Activated T-cell treated with anti-CD3 and anti-CD28 coated beads, Interleukin-2, amount 50 U/mL, for 72 hours (primary cell): ENCODE measurements at regions not wholly inside any gene's neighbourhood (a gene's known extent, or its start where the extent isn't known, plus 50 kb on each side); places are given as distances from the start of the nearest gene placed in this dataset.

Experiments used
- ATAC-seq, 2 donors: fragments of 150-1000 bp; cut with Tn5 transposase; replicated peaks in 1 of 2; 2 replicates each; pipeline ENCODE4 v1.10.0; 2021; ENCODE audit warnings: moderate library complexity in 2 of 2, mild to moderate bottlenecking in 1 of 2
- DNase-seq, 2 donors: peaks; one replicate each; pipeline ENCODE4 v3.0.0; 2021 to 2022; ENCODE audit warnings: mixed read lengths in 1 of 2
- H3K27ac Mint-ChIP-seq: one replicate; pipeline ENCODE4 v1.8.0; 2022; ENCODE audit warnings: mild to moderate bottlenecking, moderate library complexity, mixed read lengths
- H3K27me3 Mint-ChIP-seq: one replicate; pipeline ENCODE4 v1.8.0; 2022; ENCODE audit warnings: low read depth, mixed read lengths
- H3K36me3 Mint-ChIP-seq, 2 donors: one replicate each; pipeline ENCODE4 v1.8.0; 2022; ENCODE audit warnings: mixed read lengths in 2 of 2, mild to moderate bottlenecking in 1 of 2; ENCODE audit not compliant: insufficient read depth in 2 of 2
- H3K4me1 Mint-ChIP-seq: one replicate; pipeline ENCODE4 v1.8.0; 2022; ENCODE audit warnings: low read depth, mixed read lengths
- H3K4me3 Mint-ChIP-seq, 2 donors: one replicate each; pipeline ENCODE4 v1.8.0; 2022; ENCODE audit warnings: mild to moderate bottlenecking in 2 of 2, mixed read lengths in 2 of 2, moderate library complexity in 2 of 2
- H3K9me3 Mint-ChIP-seq, 2 donors: one replicate each; pipeline ENCODE4 v1.8.0; 2022; ENCODE audit warnings: mixed read lengths in 2 of 2

DNA sequence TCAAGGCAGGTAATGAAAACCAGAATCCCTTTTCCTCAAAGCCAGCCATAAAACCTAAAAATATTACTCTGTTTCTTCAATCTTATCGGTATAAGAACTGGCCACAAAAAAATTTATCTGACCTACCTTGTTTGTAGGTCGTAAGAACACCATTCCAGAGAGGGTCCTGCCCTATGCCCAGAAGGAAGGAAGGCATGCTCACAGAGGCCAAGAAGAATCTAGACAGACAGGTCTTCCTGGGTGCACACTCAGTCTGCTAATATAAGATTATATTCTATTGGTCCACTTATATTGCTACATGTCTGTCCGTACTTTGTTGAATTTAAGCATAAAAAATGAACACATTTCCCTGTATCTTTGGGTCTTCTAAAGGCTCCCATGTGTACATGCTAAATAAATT, 2136.1 kb upstream of the PCDH20 start:
- ATAC-seq (no peak), DNase-seq (no peak)
- Mint-ChIP-seq H3K4me1 (no peaks in the 10 kb centered on the region), H3K27me3 (no peaks in the 10 kb centered on the region), H3K36me3 (no peaks in the 10 kb centered on the region), H3K27ac (no peak overlapping the region), H3K4me3 (no peak overlapping the region), H3K9me3 (peaks cover 0 to 2% of the 10 kb centered on the region in 2 donors)

DNA sequence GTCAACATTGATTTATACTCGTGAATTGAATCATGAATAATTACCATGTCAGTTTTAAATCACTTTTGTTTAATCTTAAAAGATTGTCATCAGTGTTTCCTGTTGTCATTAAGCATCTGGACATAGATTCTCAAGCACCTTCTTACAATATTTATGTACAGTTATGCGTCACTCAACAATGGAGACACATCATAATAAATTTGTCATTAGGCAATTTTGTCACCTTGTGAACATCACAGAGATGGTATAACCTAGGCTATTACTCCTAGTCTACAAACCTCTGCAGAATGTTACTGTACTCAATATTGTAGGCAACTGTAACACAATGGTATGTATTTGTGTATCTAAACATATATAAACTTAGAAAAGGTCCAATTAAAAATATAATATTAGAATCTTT, 2130.9 kb upstream of the PCDH20 start:
- Mint-ChIP-seq H3K27ac (no peak overlapping the region), H3K4me1 (no peaks in the 10 kb centered on the region), H3K4me3 (no peak overlapping the region), H3K36me3 (no peaks in the 10 kb centered on the region), H3K27me3 (no peaks in the 10 kb centered on the region), H3K9me3 (peaks cover 4 to 6% of the 10 kb centered on the region in 2 donors)
- no peak for DNase-seq
- no peak for ATAC-seq

DNA sequence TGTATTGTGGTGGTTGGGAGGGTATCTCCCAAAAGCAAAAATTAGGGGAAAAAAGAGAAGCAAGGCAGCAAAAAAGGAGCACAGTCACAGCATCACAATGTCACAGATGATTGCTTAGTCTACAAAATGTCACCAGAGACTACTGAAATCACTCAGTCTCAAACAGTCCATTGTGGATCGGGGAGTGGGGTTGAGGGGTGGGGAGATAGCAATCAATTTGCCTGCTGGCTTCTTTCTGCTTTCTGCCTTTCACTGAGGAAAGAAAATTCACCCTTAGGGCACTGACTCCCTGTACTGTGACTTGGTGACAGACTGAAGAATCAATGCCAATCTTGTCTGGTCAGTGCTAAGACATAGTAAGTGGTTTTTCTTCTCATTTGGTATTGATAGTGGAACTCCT, 2127.1 kb upstream of the PCDH20 start:
- peaks cover 4 to 13% of the 10 kb centered on the region in 2 donors for H3K9me3 Mint-ChIP-seq
- H3K4me3 Mint-ChIP-seq, result no peak overlapping the region
- no peak for ATAC-seq

DNA sequence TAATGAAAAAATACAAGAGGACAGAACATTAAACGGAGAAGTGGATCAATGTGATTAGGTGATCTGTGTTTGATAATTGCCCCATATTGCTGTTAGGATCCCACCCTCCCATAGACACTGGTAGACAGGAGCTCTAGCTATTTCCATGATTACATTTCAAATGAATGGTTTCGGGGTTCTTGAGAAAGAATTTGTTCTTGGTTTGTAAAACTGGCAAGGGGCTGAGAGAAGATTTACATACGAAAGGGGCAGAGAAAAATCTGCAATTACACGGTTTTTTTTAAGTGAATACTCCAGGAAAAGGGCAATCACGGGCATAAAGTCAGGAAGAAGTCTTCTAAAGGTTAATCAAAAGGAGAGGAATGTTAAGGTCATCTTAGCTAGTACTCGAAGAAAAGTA, 2125.7 kb upstream of the PCDH20 start:
- no peaks in the 10 kb centered on the region for H3K4me1 Mint-ChIP-seq

More for the DNA sequence above, 2127.1 kb upstream of the PCDH20 start:
- Mint-ChIP-seq H3K4me1 (no peaks in the 10 kb centered on the region), H3K27me3 (no peaks in the 10 kb centered on the region), H3K36me3 (no peaks in the 10 kb centered on the region), H3K27ac (no peak overlapping the region)
- no peak for DNase-seq

DNA sequence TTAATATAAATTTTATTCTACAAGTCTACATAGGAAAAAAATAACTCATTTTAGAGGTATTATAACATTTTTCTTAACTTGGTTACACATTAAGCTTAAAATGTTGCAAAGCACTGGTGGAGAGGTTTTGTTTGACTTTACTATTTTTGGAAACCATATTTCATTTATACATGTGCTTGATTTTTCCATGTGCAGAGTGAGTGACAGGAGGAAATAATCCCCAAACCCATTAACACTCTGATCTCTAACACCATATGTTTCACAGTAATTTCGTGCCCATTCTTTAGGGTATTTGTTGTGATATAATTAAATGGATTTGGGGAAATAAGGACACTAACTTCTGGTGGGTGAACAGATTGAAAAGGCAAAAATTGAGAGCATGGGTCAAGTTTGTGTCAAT, 2124.4 kb upstream of the PCDH20 start:
- Mint-ChIP-seq H3K27ac (no peak overlapping the region), H3K9me3 (peaks cover 8 to 15% of the 10 kb centered on the region in 2 donors), H3K27me3 (no peaks in the 10 kb centered on the region), H3K4me1 (no peaks in the 10 kb centered on the region), H3K36me3 (no peaks in the 10 kb centered on the region), H3K4me3 (no peak overlapping the region)
- ATAC-seq, result no peak
- DNase-seq, result no peak

More for the DNA sequence above, 2125.7 kb upstream of the PCDH20 start:
- H3K27me3 Mint-ChIP-seq, result no peaks in the 10 kb centered on the region
- DNase-seq (no peak), ATAC-seq (no peak)
- H3K9me3 Mint-ChIP-seq, result peaks cover 8 to 15% of the 10 kb centered on the region in 2 donors
- no peak overlapping the region for H3K27ac Mint-ChIP-seq
- H3K36me3 Mint-ChIP-seq, result no peaks in the 10 kb centered on the region
- no peak overlapping the region for H3K4me3 Mint-ChIP-seq

DNA sequence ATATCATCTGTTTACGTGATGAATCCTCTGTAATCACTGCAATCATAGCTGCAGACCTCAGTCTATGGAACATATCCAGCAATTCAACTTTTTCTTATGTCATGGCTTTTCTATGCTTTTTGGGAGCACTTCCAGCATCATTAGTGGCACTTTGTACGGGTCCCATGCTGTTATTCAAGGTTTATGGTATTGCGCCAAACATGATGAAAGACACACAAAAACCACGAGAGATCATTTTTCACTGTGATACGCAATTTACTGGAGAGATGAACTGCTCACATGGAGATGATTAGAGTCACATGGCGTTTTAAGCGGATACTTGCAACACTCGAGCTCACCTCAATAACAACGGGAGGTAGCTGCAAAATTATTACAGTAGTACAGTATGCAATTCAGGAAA, 2101.7 kb upstream of the PCDH20 start:
- Mint-ChIP-seq H3K36me3 (no peaks in the 10 kb centered on the region), H3K27ac (no peak overlapping the region), H3K4me1 (no peaks in the 10 kb centered on the region), H3K27me3 (no peaks in the 10 kb centered on the region), H3K9me3 (peaks cover 2 to 7% of the 10 kb centered on the region in 2 donors), H3K4me3 (no peak overlapping the region)
- ATAC-seq, result no peak
- no peak for DNase-seq

DNA sequence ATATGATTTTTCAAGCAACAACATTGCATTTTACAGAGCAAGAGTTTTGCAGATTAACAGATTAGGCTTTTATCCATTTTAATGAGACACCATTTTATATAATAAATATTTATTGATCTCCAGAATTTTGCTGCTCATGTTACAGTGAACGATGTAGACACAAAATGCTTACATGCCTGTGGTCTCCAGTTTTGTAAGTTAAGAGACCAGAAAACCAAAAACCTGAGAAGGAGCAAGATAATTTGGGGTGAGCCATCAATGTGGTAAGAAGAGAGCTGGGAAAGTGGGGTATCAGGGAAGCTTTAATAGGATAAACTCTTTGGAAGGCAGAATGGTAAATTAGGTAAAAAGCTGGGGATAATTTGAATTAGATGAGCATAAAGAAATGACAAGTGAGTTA, 2100.5 kb upstream of the PCDH20 start:
- H3K36me3 Mint-ChIP-seq, result no peaks in the 10 kb centered on the region
- H3K27ac Mint-ChIP-seq, result no peak overlapping the region
- DNase-seq (no peak), ATAC-seq (no peak)
- no peak overlapping the region for H3K4me3 Mint-ChIP-seq
- peaks cover 2 to 7% of the 10 kb centered on the region in 2 donors for H3K9me3 Mint-ChIP-seq
- no peaks in the 10 kb centered on the region for H3K27me3 Mint-ChIP-seq
- H3K4me1 Mint-ChIP-seq, result no peaks in the 10 kb centered on the region

DNA sequence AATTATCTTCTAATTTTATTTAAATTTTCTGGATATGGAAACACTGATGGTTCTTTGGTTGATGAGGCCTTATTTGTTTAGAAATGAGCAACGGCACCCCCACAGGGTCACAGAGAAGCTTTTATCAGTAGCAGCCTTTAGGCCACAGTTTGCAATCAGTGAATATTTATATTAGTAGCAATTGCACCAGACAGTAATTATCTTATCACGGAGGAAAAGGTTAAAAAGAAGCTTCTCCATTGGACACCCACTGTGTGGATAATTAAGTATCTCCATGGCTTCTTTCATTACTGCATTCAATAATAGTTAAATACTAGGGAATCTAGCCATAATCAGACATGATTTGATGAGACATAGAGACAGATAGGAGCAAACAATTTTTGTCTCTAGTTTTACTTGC, 2099.2 kb upstream of the PCDH20 start:
- no peak for DNase-seq
- no peaks in the 10 kb centered on the region for H3K27me3 Mint-ChIP-seq
- H3K4me1 Mint-ChIP-seq, result no peaks in the 10 kb centered on the region
- H3K9me3 Mint-ChIP-seq, result peaks cover 2 to 7% of the 10 kb centered on the region in 2 donors
- H3K4me3 Mint-ChIP-seq, result no peak overlapping the region
- H3K36me3 Mint-ChIP-seq, result no peaks in the 10 kb centered on the region
- H3K27ac Mint-ChIP-seq, result no peak overlapping the region
- no peak for ATAC-seq

DNA sequence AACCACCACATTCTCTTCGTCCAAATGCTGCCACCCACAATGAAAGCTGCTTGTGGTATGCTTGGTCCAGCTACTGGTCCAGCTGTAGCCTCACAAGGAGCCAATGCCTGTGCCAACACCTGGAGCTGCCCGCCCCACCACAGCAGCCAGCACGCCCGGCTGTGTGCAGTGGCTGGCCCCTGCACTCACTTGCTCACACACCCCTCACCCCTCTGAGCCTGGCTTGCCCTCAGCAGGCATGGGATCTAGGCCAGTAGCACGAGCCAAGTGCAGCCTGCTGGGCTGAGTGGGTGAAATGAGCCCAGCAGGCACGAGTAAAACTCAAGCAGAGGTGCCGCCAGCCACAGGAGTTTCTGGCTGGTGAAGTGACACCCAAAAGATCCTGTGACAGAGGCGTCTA, 2096.4 kb upstream of the PCDH20 start:
- peaks cover 2 to 4% of the 10 kb centered on the region in 2 donors for H3K9me3 Mint-ChIP-seq
- H3K4me1 Mint-ChIP-seq, result no peaks in the 10 kb centered on the region
- ATAC-seq (no peak), DNase-seq (no peak)
- no peaks in the 10 kb centered on the region for H3K36me3 Mint-ChIP-seq
- H3K4me3 Mint-ChIP-seq, result no peak overlapping the region
- H3K27me3 Mint-ChIP-seq, result no peaks in the 10 kb centered on the region
- no peak overlapping the region for H3K27ac Mint-ChIP-seq

DNA sequence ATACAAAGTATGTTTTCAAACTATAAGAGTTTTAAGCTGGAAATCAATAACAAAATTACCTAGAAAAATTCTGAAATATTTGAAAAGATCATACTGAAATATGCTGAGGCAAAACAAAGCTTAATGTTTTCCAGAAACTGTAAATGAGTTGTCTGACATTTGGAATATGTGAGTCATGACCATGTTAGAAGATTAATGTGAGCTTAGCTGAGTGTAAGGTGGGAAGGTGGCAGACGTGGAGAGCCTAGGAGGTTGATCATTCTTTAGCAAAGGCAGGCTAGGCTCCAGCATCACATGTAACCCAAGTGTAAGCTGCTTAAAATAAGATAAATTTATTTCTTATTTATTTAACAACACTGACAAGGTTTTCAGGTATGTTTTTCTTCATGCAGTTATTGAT, 2086.1 kb upstream of the PCDH20 start:
- Mint-ChIP-seq H3K27ac (no peak overlapping the region), H3K27me3 (no peaks in the 10 kb centered on the region), H3K36me3 (no peaks in the 10 kb centered on the region), H3K4me3 (no peak overlapping the region), H3K4me1 (no peaks in the 10 kb centered on the region), H3K9me3 (peaks cover 2 to 17% of the 10 kb centered on the region in 2 donors)
- ATAC-seq (no peak), DNase-seq (no peak)

DNA sequence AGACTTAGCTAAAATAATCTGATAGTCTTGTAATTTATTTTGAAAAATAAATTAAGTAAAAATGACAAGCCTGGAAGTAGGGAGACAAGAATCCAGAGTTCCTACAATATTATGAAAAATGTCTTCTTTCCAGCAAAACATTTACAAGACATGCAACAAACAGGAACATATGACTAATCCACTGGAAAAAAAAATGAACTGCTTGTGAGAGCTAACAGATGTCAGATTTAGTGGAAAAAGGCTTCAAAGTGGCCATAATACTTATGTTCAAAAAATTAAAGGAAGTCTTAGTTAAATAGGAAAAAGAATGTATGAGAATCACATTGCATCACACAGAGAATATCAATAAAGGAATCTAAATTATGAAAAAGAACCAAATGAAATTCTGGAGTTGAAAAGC, 2082.0 kb upstream of the PCDH20 start:
- DNase-seq, result no peak
- Mint-ChIP-seq H3K36me3 (no peaks in the 10 kb centered on the region), H3K4me1 (no peaks in the 10 kb centered on the region), H3K27ac (no peak overlapping the region), H3K27me3 (no peaks in the 10 kb centered on the region), H3K4me3 (no peak overlapping the region), H3K9me3 (peaks cover 4 to 12% of the 10 kb centered on the region in 2 donors)
- no peak for ATAC-seq

DNA sequence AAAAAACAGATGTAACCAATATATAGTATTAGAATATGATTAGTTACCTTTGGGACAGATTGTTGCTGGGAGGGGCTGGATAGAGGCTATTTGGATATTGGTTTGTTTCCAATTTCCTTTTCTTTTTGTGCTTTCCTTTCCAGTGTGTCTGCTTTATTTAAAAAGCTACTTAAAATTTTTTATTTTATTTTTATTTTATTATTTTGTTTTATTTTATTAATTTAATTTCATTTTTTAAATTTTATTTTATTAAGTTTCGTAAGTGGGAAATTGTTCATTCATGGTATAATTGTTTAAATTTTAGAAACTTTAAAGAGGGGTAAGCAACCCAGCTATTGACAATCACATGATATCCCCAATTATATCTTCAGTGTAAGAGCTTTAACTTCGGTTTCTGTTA, 2077.0 kb upstream of the PCDH20 start:
- H3K27ac Mint-ChIP-seq, result no peak overlapping the region
- DNase-seq (no peak), ATAC-seq (no peak)
- H3K27me3 Mint-ChIP-seq, result no peaks in the 10 kb centered on the region
- H3K9me3 Mint-ChIP-seq, result peaks cover 0 to 3% of the 10 kb centered on the region in 2 donors
- H3K4me1 Mint-ChIP-seq, result no peaks in the 10 kb centered on the region
- H3K4me3 Mint-ChIP-seq, result no peak overlapping the region
- no peaks in the 10 kb centered on the region for H3K36me3 Mint-ChIP-seq

DNA sequence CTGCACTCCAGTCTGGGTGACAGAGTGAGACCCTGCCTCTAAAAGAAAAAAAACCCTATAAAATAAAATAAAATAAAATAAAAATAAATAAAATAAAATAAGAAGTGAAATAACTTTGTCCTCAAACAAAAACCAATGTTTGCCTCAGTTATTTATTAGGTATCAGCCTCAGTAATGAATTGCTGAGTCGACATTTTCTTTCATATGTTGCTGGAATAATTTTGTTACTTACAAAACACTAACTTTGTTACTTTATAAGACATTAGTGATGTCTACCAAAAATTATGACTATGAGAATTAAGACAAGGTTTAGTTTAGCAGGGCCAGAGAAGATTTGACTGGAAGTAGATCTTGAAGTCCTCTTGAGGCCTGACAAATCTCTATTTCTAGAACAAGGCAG, 2074.5 kb upstream of the PCDH20 start:
- no peak overlapping the region for H3K27ac Mint-ChIP-seq
- no peaks in the 10 kb centered on the region for H3K36me3 Mint-ChIP-seq
- DNase-seq (no peak), ATAC-seq (no peak)
- H3K4me3 Mint-ChIP-seq, result no peak overlapping the region
- peaks cover 1 to 3% of the 10 kb centered on the region in 2 donors for H3K9me3 Mint-ChIP-seq
- H3K27me3 Mint-ChIP-seq, result no peaks in the 10 kb centered on the region
- H3K4me1 Mint-ChIP-seq, result no peaks in the 10 kb centered on the region

DNA sequence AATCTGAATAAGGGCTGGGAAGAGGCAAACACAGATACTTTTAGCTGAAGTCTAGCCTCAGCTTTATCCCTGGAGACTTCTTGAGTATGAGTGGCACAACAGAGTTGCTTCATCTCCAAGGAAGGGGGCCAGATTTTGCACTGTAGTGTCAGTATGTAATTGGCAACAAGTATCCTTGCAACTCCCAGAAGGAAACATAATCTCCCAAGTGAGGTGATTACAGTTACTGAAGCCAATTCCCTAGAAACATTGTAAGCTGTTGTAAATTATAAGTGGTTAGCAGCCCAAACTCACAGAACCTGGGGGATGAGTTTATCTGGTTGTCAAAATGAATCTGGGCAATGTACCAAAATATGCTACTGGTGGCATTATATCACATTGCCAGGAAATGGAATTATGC, 2065.7 kb upstream of the PCDH20 start:
- Mint-ChIP-seq H3K9me3 (peaks cover 8% of the 10 kb centered on the region in 2 donors), H3K27me3 (no peaks in the 10 kb centered on the region), H3K27ac (no peak overlapping the region), H3K4me3 (no peak overlapping the region), H3K4me1 (no peaks in the 10 kb centered on the region), H3K36me3 (no peaks in the 10 kb centered on the region)
- no peak for DNase-seq
- ATAC-seq, result no peak
